Mucosa of descending colon (tissue), 3 donors: ENCODE measurements at regions not wholly inside any gene's neighbourhood (a gene's known extent, or its start where the extent isn't known, plus 50 kb on each side); places are given as distances from the start of the nearest gene placed in this dataset.

Experiments
- ATAC-seq: fragments of 200-7000 bp; cut with Tn5 transposase; one replicate; pipeline ENCODE4 v1.9.1; 2020; ENCODE audit warnings: mild to moderate bottlenecking, moderate library complexity
- DNase-seq, 3 donors: peaks; one replicate each; pipeline ENCODE4 v3.0.0-alpha.2; 2020
- H3K36me3 ChIP-seq: fragments of 200-600 bp; one replicate; pipeline ENCODE4 v1.8.0; 2021; ENCODE audit warnings: low read depth, mild to moderate bottlenecking
- H3K4me1 ChIP-seq: fragments of 200-600 bp; one replicate; pipeline ENCODE4 v1.8.0; 2021; ENCODE audit warnings: low read depth, mild to moderate bottlenecking
- H3K4me3 ChIP-seq: fragments of 200-600 bp; one replicate; pipeline ENCODE4 v1.8.0; 2021; ENCODE audit warnings: mild to moderate bottlenecking
- H3K9me3 ChIP-seq: fragments of 200-600 bp; one replicate; pipeline ENCODE4 v1.8.0; 2021; ENCODE audit warnings: mild to moderate bottlenecking
- intact Hi-C, 2 donors: fragments of 100-400 bp; cut with DNase I in 1 of 2; cut with micrococcal nuclease in 1 of 2; formaldehyde crosslinking; loops; one replicate each; pipeline versions ENCODE4 v1.11.0 to v1.11.1; 2022; cut with DNase I, micrococcal nuclease
- TF ChIP-seq, protein P1 (sequence below): fragments of 200-600 bp; IDR thresholded peaks from one replicate; pipeline ENCODE4 v1.8.0; 2022; ENCODE audit warnings: antibody characterized with exemption, mild to moderate bottlenecking
- donor health status: DM: no; HTN: no; CAD: no; lungs with moderate emphysema.
- donor health status: DM: no; HTN: no; CAD: no.
- donor health status: DM: no; HTN: yes; CAD: no.

DNA sequence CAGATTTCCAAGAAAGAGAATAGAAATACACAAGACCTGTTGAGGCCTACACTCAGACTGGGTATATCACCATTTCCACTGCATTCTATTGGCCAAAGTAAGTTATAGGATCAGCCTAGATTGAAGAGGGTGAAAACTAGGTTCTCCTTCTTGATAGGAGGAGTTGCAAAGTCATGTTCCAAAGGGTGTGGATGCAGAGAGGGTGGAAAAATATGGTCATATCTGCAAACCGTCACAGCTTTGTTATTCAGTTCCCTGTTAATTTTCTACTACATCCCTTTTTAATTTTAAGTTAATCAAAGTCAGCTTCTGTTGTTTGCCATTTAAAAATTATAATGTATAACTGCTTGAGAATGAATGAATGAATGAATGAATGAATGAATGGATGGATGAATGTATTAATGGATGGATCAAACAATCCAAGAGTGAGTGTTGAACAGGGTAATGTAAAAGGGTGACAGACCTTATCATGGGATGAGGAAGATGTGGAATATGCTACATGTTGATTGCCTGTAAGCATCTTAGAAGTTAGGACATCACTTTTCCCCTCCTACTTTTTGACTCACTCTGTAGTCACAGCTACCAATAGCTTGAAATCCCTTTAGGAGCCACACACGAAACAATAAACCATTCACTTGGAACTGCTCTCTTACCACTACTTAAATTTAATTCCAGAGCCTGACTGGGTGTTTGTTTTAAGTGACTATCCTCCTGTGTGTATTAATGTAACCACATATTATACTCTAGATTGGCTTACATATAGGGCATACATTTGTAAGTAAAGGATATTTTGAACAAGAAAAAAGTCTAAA is 121.5 kb downstream of the CCDC34 start:
- ATAC-seq: no peak
- H3K4me1 ChIP-seq: peaks cover 16% of the 10 kb centered on the region
- TF ChIP-seq, protein P1, sequence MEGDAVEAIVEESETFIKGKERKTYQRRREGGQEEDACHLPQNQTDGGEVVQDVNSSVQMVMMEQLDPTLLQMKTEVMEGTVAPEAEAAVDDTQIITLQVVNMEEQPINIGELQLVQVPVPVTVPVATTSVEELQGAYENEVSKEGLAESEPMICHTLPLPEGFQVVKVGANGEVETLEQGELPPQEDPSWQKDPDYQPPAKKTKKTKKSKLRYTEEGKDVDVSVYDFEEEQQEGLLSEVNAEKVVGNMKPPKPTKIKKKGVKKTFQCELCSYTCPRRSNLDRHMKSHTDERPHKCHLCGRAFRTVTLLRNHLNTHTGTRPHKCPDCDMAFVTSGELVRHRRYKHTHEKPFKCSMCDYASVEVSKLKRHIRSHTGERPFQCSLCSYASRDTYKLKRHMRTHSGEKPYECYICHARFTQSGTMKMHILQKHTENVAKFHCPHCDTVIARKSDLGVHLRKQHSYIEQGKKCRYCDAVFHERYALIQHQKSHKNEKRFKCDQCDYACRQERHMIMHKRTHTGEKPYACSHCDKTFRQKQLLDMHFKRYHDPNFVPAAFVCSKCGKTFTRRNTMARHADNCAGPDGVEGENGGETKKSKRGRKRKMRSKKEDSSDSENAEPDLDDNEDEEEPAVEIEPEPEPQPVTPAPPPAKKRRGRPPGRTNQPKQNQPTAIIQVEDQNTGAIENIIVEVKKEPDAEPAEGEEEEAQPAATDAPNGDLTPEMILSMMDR: no peak
- no peaks in the 10 kb centered on the region for H3K36me3 ChIP-seq
- H3K9me3 ChIP-seq: no peaks in the 10 kb centered on the region
- H3K4me3 ChIP-seq: no peak overlapping the region
- DNase-seq: no peak
- intact Hi-C loops: no loop called here

DNA sequence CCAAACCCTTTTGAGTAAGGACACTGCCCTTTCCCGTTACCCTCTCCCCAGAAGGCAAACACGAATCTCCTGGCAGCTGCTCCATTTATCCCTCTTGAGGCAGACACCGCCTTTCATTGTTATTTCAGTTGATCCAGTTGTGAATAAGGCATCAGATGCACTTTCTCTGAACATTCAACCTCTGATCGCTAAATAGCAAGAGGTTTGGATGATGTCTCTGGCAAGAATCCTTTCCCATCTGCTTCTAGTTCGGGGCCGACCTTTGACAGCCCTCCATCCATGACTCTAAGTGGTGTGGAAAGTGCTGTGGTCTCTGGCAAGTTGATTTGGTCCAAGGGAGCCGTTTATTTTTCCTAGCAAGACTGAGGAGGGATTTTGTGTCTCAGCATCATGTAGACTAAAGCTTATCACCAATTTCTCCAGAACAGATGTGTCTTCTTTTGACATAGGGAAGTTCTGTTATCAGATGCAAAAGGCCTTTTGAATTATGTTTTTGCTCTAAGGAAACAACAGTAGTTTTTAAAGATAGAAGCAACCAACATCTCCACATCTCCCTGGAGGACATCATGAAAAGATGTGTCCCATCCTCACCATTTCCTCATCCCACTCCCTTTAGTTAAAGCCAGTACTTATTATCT is 123.6 kb downstream of the CCDC34 start:
- intact Hi-C loops: no loop called here
- DNase-seq: no peak
- Histone ChIP-seq H3K9me3 (no peaks in the 10 kb centered on the region), H3K4me1 (peaks cover 24% of the 10 kb centered on the region), H3K36me3 (no peaks in the 10 kb centered on the region), H3K4me3 (no peak overlapping the region)
- no peak for ATAC-seq
- TF ChIP-seq, protein P1: no peak

DNA sequence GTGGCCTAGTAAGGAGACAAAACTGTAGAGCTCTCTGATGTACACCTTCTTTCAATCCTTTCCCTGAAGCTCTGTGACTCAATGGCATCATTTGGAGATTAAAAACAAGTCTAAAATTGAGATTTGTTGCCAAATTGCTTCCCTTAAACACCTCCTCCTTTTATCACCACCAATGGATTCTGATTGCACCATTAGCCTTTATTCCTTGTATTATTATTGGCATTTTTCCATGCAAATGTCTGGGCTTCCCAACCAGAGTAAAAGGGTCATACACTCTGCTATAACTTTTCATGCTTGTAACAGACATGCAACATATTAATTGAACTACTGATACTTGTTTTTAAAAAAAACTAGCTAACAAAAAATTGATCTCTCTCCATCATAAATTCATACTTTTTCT is 124.2 kb downstream of the CCDC34 start:
- no peak overlapping the region for H3K4me3 ChIP-seq
- DNase-seq: no peak
- no peak for ATAC-seq
- TF ChIP-seq, protein P1: no peak
- peaks cover 30% of the 10 kb centered on the region for H3K4me1 ChIP-seq
- intact Hi-C loops: no loop called here
- H3K9me3 ChIP-seq: no peaks in the 10 kb centered on the region
- H3K36me3 ChIP-seq: no peaks in the 10 kb centered on the region

DNA sequence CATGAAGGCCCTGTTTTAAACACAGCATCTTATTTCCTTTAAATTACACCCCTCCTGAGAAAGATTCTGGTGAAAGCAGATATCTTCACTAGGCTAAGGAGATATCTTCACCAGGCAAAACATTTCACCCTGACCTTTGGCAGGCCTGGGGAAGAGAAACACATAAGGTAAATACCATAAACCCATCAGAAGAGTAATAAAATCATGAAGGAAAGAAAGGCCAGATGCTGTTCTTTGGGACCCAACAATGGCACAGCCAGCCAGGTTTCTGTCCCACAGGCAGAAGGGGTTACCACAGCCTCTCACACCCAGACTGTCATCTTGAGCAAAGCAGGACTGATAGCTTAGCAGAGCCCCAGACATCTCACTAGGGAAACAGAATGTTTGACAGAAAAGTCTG is 125.4 kb downstream of the CCDC34 start:
- intact Hi-C loops: no loop called here
- DNase-seq: peak in 2 of 3 donors; percentile 53 to 67
- TF ChIP-seq, protein P1: no peak
- no peak overlapping the region for H3K4me3 ChIP-seq
- peak; percentile 79 for ATAC-seq
- H3K4me1 ChIP-seq: peaks cover 36% of the 10 kb centered on the region
- no peaks in the 10 kb centered on the region for H3K36me3 ChIP-seq
- H3K9me3 ChIP-seq: no peaks in the 10 kb centered on the region

DNA sequence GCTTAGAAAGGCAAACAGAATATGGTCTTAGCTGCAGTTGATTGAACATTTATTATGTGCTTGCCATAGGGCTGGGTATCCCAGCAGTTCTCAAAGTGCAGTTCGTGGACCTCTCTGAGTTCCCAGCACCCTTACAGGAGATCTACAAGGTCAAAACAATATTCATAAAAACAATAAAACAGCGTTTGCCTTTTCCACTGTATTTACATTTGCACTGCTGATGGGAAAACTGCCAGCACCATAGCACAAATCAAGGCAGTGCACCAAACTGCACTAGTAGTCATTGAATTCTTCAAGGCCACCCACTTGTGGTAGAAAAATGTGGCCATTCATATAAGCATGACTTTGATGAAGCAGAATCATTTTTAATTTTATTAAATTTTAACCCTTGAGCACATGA is 128.1 kb downstream of the CCDC34 start:
- peaks cover 38% of the 10 kb centered on the region for H3K4me1 ChIP-seq
- ATAC-seq (peak; percentile 23), DNase-seq (peak in 1 of 3 donors; percentile 62)
- intact Hi-C loops: loop anchor here in 1 of 2 donors (2.0 kb wide), 1 partner anchor 58 kb away; no protein-coding TSS in a partner anchor
- H3K9me3 ChIP-seq: no peaks in the 10 kb centered on the region
- H3K4me3 ChIP-seq: no peak overlapping the region
- H3K36me3 ChIP-seq: no peaks in the 10 kb centered on the region
- TF ChIP-seq, protein P1: no peak
